GM10266 (cell line): ENCODE measurements at regions not wholly inside any gene's neighbourhood (a gene's known extent, or its start where the extent isn't known, plus 50 kb on each side); places are given as distances from the start of the nearest gene placed in this dataset.

Experiments
- DNase-seq: peaks from one replicate; pipeline ENCODE4 v3.0.0; 2012; ENCODE audit errors: extremely low spot score
- CTCF ChIP-seq: IDR thresholded peaks from 2 replicates; pipeline ENCODE4 v1.5.1; 2012; ENCODE audit warnings: mild to moderate bottlenecking, low read depth; ENCODE audit not compliant: control insufficient read depth, insufficient read depth; ENCODE audit errors: missing control alignments

GRCh38 chr7:142355328-142355727 lies 97.5 kb upstream of the PRSS58 start:
- no peak for TF ChIP-seq CTCF
- DNase-seq: no peak

- DNase-seq: no peak
- TF ChIP-seq CTCF: no peak
Measured at GRCh38 chr7:142353147-142354060, 95.5 kb upstream of the PRSS58 start.

DNA sequence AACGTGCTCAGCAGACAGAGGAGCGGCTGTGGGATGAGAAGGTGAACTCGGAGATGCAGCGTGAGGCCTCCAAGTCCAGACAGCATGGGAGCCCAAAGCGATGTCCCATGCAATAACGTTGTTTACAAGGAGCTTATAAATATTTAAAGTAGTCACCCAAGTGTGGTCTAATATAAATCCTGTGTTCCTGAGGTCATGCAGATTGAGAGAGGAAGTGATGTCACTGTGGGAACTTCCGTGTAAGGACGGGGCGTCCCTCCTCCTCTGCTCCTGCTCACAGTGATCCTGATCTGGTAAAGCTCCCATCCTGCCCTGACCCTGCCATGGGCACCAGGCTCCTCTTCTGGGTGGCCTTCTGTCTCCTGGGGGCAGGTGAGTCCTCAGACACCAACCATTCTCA lies 94.7 kb upstream of the PRSS58 start:
- DNase-seq: no peak
- TF ChIP-seq CTCF: no peak

DNA sequence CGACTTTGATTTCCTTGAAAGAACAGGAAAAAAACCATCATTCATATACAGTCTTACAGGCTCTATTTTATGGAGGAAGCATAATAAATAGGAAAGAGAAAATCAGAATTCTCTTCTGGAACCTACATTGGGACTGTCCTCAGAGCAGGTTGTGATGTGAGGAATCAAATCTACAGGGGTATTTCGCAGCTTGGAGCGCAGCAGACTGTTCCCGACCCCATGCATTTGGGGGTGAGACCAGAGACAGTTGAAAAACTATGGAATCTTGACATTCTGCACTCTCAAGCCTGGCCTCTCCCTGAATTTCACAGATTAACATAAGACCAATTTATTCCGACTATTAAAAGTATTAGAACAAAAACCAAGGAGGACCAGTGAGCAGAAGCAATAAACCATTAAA lies 93.3 kb upstream of the PRSS58 start:
- no peak for DNase-seq
- TF ChIP-seq CTCF: no peak

DNA sequence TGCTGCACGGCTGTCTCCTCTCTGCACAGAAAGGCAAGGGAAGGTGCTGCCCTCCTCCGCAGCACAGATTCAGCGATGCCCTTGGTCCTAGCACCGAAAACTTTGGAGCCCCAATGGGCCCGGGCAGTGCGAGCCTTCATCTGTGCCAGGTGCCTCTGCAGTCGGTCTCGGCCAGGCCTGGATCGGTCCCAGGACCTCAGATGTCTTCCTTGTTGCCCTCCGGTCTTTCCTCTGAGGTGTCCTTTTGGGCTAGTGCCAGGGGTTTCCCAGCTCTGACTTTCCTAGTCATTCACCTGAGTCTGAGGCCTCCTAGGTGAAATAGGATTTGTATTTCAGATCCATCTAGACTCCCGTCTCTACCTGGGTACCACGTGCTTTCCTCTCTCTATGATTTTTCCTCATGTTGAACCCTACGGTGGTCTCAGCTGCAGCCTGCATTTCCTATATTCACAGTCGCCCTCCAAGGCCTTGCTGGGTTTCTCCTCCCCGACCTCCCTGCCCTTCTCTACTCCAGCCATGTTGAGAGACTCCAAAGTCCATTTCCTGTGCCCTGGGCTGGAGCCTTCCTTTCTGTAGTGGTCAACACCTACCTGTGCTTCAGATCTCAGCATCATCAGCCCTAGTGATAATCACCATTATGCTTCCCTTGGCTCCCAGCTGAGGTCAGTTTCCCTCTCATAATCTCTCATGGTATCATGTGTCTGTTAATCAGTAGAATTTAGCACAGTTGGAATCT lies 92.0 kb upstream of the PRSS58 start:
- DNase-seq: no peak

GRCh38 chr7:142348921-142349405 lies 91.1 kb upstream of the PRSS58 start:
- DNase-seq: no peak
- no peak for TF ChIP-seq CTCF

More for the DNA sequence above, 92.0 kb upstream of the PRSS58 start:
- no peak for TF ChIP-seq CTCF
